Nephron (organoid): ENCODE measurements at regions not wholly inside any gene's neighbourhood (a gene's known extent, or its start where the extent isn't known, plus 50 kb on each side); places are given as distances from the start of the nearest gene placed in this dataset.
A peak's percentile ranks its signal among the peaks of the same experiment; 100 is the strongest.

Source experiments
- H3K27ac Mint-ChIP-seq, 3 experiments: 2 replicates each; pipeline ENCODE4 v1.8.0; 2020; ENCODE audit warnings: mixed read lengths in 3 of 3, mild to moderate bottlenecking in 2 of 3, moderate library complexity in 1 of 3
- H3K27me3 Mint-ChIP-seq: 2 replicates; pipeline ENCODE4 v1.8.0; 2021; ENCODE audit warnings: low read depth, mild to moderate bottlenecking, moderate library complexity, mixed read lengths
- H3K36me3 Mint-ChIP-seq: 2 replicates; pipeline ENCODE4 v1.8.0; 2020; ENCODE audit warnings: low read depth, mixed read lengths
- H3K4me1 Mint-ChIP-seq: 2 replicates; pipeline ENCODE4 v1.8.0; 2020; ENCODE audit warnings: mixed read lengths
- H3K4me3 Mint-ChIP-seq, 3 experiments: 2 replicates each; pipeline ENCODE4 v1.8.0; 2020; ENCODE audit warnings: mild to moderate bottlenecking in 3 of 3, mixed read lengths in 3 of 3, moderate library complexity in 2 of 3
- H3K9me3 Mint-ChIP-seq: 2 replicates; pipeline ENCODE4 v1.8.0; 2020; ENCODE audit warnings: mixed read lengths
- CTCF ChIP-seq, 3 experiments: fragments of 200-600 bp; sonication (generic); IDR thresholded peaks; one replicate each; pipeline ENCODE4 v1.5.0; 2021; ENCODE audit warnings: antibody characterized with exemption in 3 of 3; ENCODE audit not compliant: unreplicated experiment in 3 of 3

GRCh38 chr3:21830541-21830940 is 79.5 kb upstream of the ZNF385D start:
- Mint-ChIP-seq H3K36me3 (no peaks in the 10 kb centered on the region), H3K27ac (no peak overlapping the region), H3K4me3 (no peak overlapping the region), H3K4me1 (no peaks in the 10 kb centered on the region), H3K9me3 (no peaks in the 10 kb centered on the region), H3K27me3 (no peaks in the 10 kb centered on the region)
- TF ChIP-seq CTCF (IDR thresholded peaks at IDR 0.05; ENCODE audit: unreplicated experiment in 3 of 3): no peak

- TF ChIP-seq CTCF (IDR thresholded peaks at IDR 0.05; ENCODE audit: unreplicated experiment in 3 of 3): no peak
- H3K4me1 Mint-ChIP-seq: peaks cover 6% of the 10 kb centered on the region
- H3K4me3 Mint-ChIP-seq: no peak overlapping the region
- H3K36me3 Mint-ChIP-seq: no peaks in the 10 kb centered on the region
- no peaks in the 10 kb centered on the region for H3K27me3 Mint-ChIP-seq
- H3K9me3 Mint-ChIP-seq: no peaks in the 10 kb centered on the region
- no peak overlapping the region for H3K27ac Mint-ChIP-seq
These were observed 84.3 kb upstream of the ZNF385D start for GRCh38 chr3:21835264-21835663.

GRCh38 chr3:21836227-21836626 is 85.2 kb upstream of the ZNF385D start:
- Mint-ChIP-seq H3K27ac (no peak overlapping the region), H3K4me3 (no peak overlapping the region), H3K36me3 (no peaks in the 10 kb centered on the region), H3K9me3 (no peaks in the 10 kb centered on the region), H3K27me3 (no peaks in the 10 kb centered on the region), H3K4me1 (peaks cover 6% of the 10 kb centered on the region)
- TF ChIP-seq CTCF (IDR thresholded peaks at IDR 0.05; ENCODE audit: unreplicated experiment in 3 of 3): no peak

- no peak for TF ChIP-seq CTCF (IDR thresholded peaks at IDR 0.05; ENCODE audit: unreplicated experiment in 3 of 3)
- Mint-ChIP-seq H3K36me3 (no peaks in the 10 kb centered on the region), H3K27me3 (no peaks in the 10 kb centered on the region)
These were observed 88.2 kb upstream of the ZNF385D start for GRCh38 chr3:21839176-21839575.

GRCh38 chr3:21839592-21839991 is 88.6 kb upstream of the ZNF385D start:
- no peak overlapping the region for H3K4me3 Mint-ChIP-seq
- H3K36me3 Mint-ChIP-seq: no peaks in the 10 kb centered on the region
- H3K4me1 Mint-ChIP-seq: peaks cover 6% of the 10 kb centered on the region
- peak overlapping the region; percentile 32 to 80 (median 65) for H3K27ac Mint-ChIP-seq
- TF ChIP-seq CTCF (IDR thresholded peaks at IDR 0.05; ENCODE audit: unreplicated experiment in 3 of 3): peak; percentile 20 to 53 (median 24)
- no peaks in the 10 kb centered on the region for H3K27me3 Mint-ChIP-seq
- H3K9me3 Mint-ChIP-seq: no peaks in the 10 kb centered on the region

More at GRCh38 chr3:21839176-21839575, 88.2 kb upstream of the ZNF385D start:
- H3K4me3 Mint-ChIP-seq: no peak overlapping the region
- peak overlapping the region; percentile 32 to 80 (median 65) for H3K27ac Mint-ChIP-seq
- H3K9me3 Mint-ChIP-seq: no peaks in the 10 kb centered on the region
- peaks cover 6% of the 10 kb centered on the region for H3K4me1 Mint-ChIP-seq

GRCh38 chr3:21847005-21847404 is 96.0 kb upstream of the ZNF385D start:
- no peak for TF ChIP-seq CTCF (IDR thresholded peaks at IDR 0.05; ENCODE audit: unreplicated experiment in 3 of 3)
- H3K4me1 Mint-ChIP-seq: no peaks in the 10 kb centered on the region
- H3K9me3 Mint-ChIP-seq: no peaks in the 10 kb centered on the region
- H3K27me3 Mint-ChIP-seq: no peaks in the 10 kb centered on the region
- no peak overlapping the region for H3K27ac Mint-ChIP-seq
- H3K36me3 Mint-ChIP-seq: no peaks in the 10 kb centered on the region
- no peak overlapping the region for H3K4me3 Mint-ChIP-seq
